Lower leg skin (tissue), 4 donors: ENCODE measurements at regions not wholly inside any gene's neighbourhood (a gene's known extent, or its start where the extent isn't known, plus 50 kb on each side); places are given as distances from the start of the nearest gene placed in this dataset.

Experiments used
- DNase-seq, 2 donors: peaks; one replicate each; pipeline ENCODE4 v3.0.0-alpha.2; 2019; ENCODE audit warnings: low spot score in 2 of 2
- H3K4me3 ChIP-seq: fragments of 200-600 bp; sonication (generic); 2 replicates; pipeline ENCODE4 v1.5.1; 2017; ENCODE audit warnings: mild to moderate bottlenecking, low read depth; ENCODE audit not compliant: poor library complexity, severe bottlenecking
- CTCF ChIP-seq, 3 donors: fragments of 450-650 bp; IDR thresholded peaks; one replicate each; pipeline ENCODE4 v1.5.1; 2016; ENCODE audit warnings: antibody characterized with exemption in 3 of 3, mild to moderate bottlenecking in 3 of 3, moderate library complexity in 2 of 3
- POLR2A ChIP-seq, 2 donors: fragments of 450-650 bp; IDR thresholded peaks; one replicate each; pipeline ENCODE4 v1.6.1; 2016 to 2017; ENCODE audit warnings: antibody characterized with exemption in 2 of 2, mild to moderate bottlenecking in 1 of 2, moderate library complexity in 1 of 2
- WGBS, 2 donors: methylation state at CpG; one replicate each; pipeline ENCODE4 v1.1.5; 2018; 5-methylcytosine and 5-hydroxymethylcytosine counted together
- intact Hi-C: fragments of 100-400 bp; cut with DNase I; formaldehyde crosslinking; loops from one replicate; pipeline ENCODE4 v1.15.0; 2023; ENCODE audit warnings: low total_unique reads

DNA sequence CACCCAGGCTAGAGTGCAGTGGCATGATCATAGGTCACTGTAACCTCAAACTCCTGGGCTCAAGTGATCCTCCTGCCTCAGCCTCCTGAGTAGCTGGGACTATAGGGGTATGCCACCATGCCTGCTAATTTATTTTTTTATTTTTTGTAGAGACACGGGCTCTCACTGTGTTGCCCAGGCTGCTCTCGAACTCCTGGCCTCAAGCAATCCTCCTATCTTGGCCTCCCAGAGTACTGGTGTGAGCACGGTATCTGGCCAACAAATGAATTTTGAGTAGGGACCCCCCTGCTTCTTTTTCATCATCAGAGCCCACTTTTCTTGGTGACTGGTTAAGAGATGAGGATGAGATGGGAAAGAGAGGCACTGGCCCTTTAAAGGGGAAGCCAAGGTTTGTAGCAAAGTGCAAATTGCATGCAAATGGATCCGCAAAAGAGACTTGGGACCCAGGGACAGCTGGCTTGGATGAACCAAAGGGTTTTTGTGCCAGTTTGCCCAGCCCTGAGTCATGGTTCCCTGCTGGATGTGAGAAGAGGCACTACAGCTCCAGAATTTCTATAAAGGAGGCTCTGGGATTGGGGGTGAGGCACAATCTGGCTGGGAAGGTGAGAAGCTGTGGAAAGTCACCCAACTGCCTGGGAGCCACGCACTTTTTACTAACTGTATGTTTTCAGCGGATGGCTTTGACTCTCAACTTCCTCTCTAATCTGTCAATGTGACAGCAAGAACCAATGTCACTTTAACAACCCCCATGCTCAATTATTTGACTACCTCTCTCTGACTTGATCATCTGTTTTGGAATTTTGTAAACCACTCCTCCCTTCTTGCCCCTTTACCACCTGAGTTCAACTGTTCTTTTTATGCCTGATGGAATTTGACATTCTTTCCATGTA is 58.7 kb upstream of the RNF24 start:
- TF ChIP-seq CTCF (IDR thresholded peaks at IDR 0.05), result no peak
- TF ChIP-seq POLR2A (IDR thresholded peaks at IDR 0.05), result no peak
- intact Hi-C loops, result no loop called here
- WGBS, 2 donors, result 74% methylated on average over 6 of the region's 6 CpGs
- DNase-seq, result no peak
- H3K4me3 ChIP-seq, result no peak overlapping the region

DNA sequence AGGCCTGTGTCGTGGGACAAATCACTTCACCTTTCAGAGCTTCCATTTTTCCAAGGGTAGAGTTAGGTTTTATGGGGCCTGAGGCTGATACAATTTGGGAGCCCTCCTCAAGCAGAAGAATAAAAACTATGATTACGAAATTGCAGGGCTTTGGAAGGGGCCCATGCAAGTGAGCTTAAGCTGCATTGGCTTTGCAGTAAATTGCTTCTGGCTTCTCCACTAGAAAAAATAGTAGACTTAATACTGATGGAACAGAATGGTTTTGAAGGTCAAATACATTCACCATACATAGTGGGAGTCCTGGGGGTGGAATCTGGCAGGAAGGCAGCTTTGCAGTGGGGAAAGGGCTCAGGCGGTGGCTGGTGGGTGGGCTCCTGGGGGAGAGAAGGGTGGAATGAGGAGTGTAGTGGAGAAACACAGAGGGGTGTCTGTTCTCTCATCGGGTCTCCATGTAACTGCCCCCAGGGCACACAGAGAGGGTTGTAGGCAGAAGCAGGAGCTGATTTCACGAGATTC is 55.9 kb upstream of the RNF24 start:
- intact Hi-C loops, result no loop called here
- DNase-seq, result no peak
- no peak overlapping the region for H3K4me3 ChIP-seq
- no peak for TF ChIP-seq CTCF (IDR thresholded peaks at IDR 0.05)
- no peak for TF ChIP-seq POLR2A (IDR thresholded peaks at IDR 0.05)
- 74% methylated on average over 5 of the region's 5 CpGs for WGBS, 2 donors

DNA sequence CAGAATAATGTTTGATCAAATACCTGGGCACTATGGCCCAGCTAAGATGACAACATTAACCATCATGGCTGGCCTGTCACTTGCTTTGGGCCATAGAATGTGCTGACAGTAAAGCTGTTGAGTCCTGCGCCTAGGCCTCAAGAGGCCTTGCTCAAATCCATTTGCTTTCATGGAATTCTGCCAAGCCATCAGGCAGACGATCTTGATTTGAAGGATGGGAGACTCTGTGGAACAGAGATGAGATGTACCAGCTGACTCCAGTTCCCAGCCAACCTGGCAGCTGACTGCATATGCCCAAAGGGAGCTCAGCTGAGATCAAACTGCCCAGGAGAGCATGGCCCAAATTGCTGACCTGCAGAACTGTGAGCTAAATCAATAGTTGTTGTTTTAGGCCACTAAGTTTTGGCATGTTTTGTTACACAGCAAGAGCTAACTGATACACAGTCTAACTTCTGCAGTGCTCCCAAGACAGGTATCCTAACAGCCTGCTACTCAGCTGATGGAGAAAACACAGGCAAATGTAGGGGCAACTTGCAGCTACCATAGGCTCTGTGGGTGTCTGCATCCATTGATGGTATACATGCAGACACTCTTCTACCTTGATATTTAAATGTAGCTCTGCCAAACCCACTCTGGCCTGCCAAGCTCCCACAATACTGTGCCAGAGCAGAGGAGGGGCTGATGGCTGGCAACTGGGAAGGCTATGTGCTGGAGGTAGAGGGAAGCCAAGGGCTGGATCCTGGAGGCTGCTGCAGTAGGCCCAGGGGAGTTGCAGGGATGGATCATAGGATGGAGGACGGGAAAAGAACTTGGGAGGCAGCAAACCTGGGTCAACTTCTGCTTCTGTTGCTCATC is 55.2 kb upstream of the RNF24 start:
- DNase-seq, result no peak
- intact Hi-C loops, result no loop called here
- no peak for TF ChIP-seq CTCF (IDR thresholded peaks at IDR 0.05)
- 65 to 69% methylated on average over 3 of the region's 3 CpGs for WGBS, 2 donors
- no peak overlapping the region for H3K4me3 ChIP-seq

GRCh38 chr20:4069751-4070150 is 54.4 kb upstream of the RNF24 start:
- H3K4me3 ChIP-seq, result no peak overlapping the region
- intact Hi-C loops, result no loop called here
- WGBS, 2 donors, result 83 to 86% methylated on average over 2 of the region's 2 CpGs
- no peak for DNase-seq
- TF ChIP-seq POLR2A (IDR thresholded peaks at IDR 0.05) (no peak), CTCF (IDR thresholded peaks at IDR 0.05) (no peak)

DNA sequence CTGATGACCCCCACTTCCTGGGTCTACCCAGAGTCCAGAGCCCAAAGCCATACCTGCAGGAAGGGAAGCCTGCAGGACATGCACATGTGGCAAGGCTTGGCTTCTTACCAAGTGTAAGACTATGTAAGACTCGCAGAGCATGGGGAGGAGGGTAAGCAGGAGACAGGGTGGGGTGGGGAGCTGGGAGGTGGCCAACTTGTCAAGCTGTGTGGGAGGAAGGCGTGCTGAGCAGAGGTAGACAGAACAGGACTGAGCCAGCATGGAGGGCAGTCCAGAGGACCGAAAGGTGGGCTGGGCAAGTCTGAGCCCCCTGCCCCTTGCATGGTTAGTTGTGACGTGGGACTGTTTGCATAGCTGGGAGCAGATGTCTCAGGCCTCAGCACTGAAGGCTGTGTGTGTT is 53.4 kb upstream of the RNF24 start:
- no peak for DNase-seq
- TF ChIP-seq POLR2A (IDR thresholded peaks at IDR 0.05) (no peak), CTCF (IDR thresholded peaks at IDR 0.05) (no peak)
- intact Hi-C loops, result no loop called here
- WGBS, 2 donors, result 47 to 56% methylated on average over 4 of the region's 4 CpGs
- no peak overlapping the region for H3K4me3 ChIP-seq
